Astrocyte of the cerebellum (primary cell): ENCODE measurements at regions not wholly inside any gene's neighbourhood (a gene's known extent, or its start where the extent isn't known, plus 50 kb on each side); places are given as distances from the start of the nearest gene placed in this dataset.
A peak's percentile ranks its signal among the peaks of the same experiment; 100 is the strongest.

Experiments
- DNase-seq: peaks from one replicate; pipeline ENCODE4 v3.0.0-alpha.2; 2011; ENCODE audit warnings: low read depth
- H3K4me3 ChIP-seq: 2 replicates; pipeline ENCODE4 v1.5.1; 2011; ENCODE audit warnings: mild to moderate bottlenecking, low read depth, low read length, moderate library complexity
- CTCF ChIP-seq: IDR thresholded peaks from 2 replicates; pipeline ENCODE4 v1.5.1; 2012; ENCODE audit warnings: low read length, low read depth, moderate library complexity, mild to moderate bottlenecking; ENCODE audit errors: missing control alignments
- in situ Hi-C: cut with HindIII; loops from 2 replicates; pipeline ENCODE4 v1.10.0; 2017; ENCODE audit warnings: low sequenced_read_pairs

- in situ Hi-C loops: no loop called here
- no peak for DNase-seq
- TF ChIP-seq CTCF: no peak
- no peak overlapping the region for H3K4me3 ChIP-seq
Observed at GRCh38 chr14:83462759-83463158, 1929.1 kb upstream of the SEL1L start.

- H3K4me3 ChIP-seq: no peak overlapping the region
- in situ Hi-C loops: no loop called here
- DNase-seq: peak; percentile 55
- peak; percentile 73 for TF ChIP-seq CTCF
Observed at GRCh38 chr14:83463500-83464098, 1929.9 kb upstream of the SEL1L start.

- H3K4me3 ChIP-seq: no peak overlapping the region
- DNase-seq: no peak
- in situ Hi-C loops: no loop called here
- no peak for TF ChIP-seq CTCF
Observed at GRCh38 chr14:83467811-83468210, 1934.2 kb upstream of the SEL1L start.

GRCh38 chr14:83470466-83470865 is 1936.8 kb upstream of the SEL1L start:
- DNase-seq: no peak
- TF ChIP-seq CTCF: no peak
- in situ Hi-C loops: no loop called here
- H3K4me3 ChIP-seq: no peak overlapping the region

- no peak overlapping the region for H3K4me3 ChIP-seq
- in situ Hi-C loops: no loop called here
- no peak for TF ChIP-seq CTCF
- no peak for DNase-seq
Observed at GRCh38 chr14:83470959-83471695, 1937.5 kb upstream of the SEL1L start.

- DNase-seq: no peak
- no peak overlapping the region for H3K4me3 ChIP-seq
- TF ChIP-seq CTCF: no peak
- in situ Hi-C loops: no loop called here
Observed at GRCh38 chr14:83473416-83474235, 1940.0 kb upstream of the SEL1L start.
